B cell (primary cell): ENCODE measurements at regions not wholly inside any gene's neighbourhood (a gene's known extent, or its start where the extent isn't known, plus 50 kb on each side); places are given as distances from the start of the nearest gene placed in this dataset.

ENCODE experiments used
- ATAC-seq: fragments of 200-7000 bp; cut with Tn5 transposase; one replicate; pipeline ENCODE4 v1.10.0; 2021; ENCODE audit warnings: low read depth, mild to moderate bottlenecking, moderate number of reproducible peaks, moderate library complexity
- CTCF ChIA-PET: fragments of 350-600 bp; sonication (Branson Sonifier 250); formaldehyde crosslinking; loops from one replicate; lab custom pipeline; 2021; ENCODE audit warnings: antibody characterized with exemption, inconsistent platforms; lab: Charles Lee
- POLR2A ChIA-PET: fragments of 350-600 bp; sonication (Branson Sonifier 250); formaldehyde crosslinking; loops from one replicate; lab custom pipeline; 2021; ENCODE audit warnings: antibody characterized with exemption; lab: Charles Lee
- DNase-seq: peaks from one replicate; pipeline ENCODE4 v3.0.0; 2013
- H2AFZ ChIP-seq: 2 replicates; pipeline ENCODE4 v1.6.1; 2012; ENCODE audit warnings: mild to moderate bottlenecking, low read depth, low read length; ENCODE audit not compliant: insufficient read depth, poor library complexity, severe bottlenecking
- H3K27ac ChIP-seq, 2 donors: 1 replicate in 1 of 2; 2 replicates in 1 of 2; pipeline ENCODE4 v1.5.1; 2012 to 2013; ENCODE audit warnings: low read length in 2 of 2, mild to moderate bottlenecking in 2 of 2, moderate library complexity in 1 of 2
- H3K27me3 ChIP-seq, 4 experiments: fragments of 200-600 bp in 1 of 4; sonication (generic) in 1 of 4; replicated peaks in 1 of 4; 1 replicate in 2 of 4; 2 replicates in 2 of 4; pipeline versions ENCODE4 v1.6.1 to v1.7.0; 2013 to 2016; ENCODE audit warnings: low read length in 3 of 4, mild to moderate bottlenecking in 2 of 4, mixed read lengths in 1 of 4, moderate library complexity in 1 of 4; ENCODE audit not compliant: insufficient read depth in 4 of 4, control insufficient read depth in 3 of 4; ENCODE audit errors: control extremely low read depth in 1 of 4
- H3K36me3 ChIP-seq, 2 experiments: replicated peaks in 1 of 2; 1 replicate in 1 of 2; 2 replicates in 1 of 2; pipeline versions ENCODE4 v1.6.1 to v1.7.1; 2013; ENCODE audit warnings: low read length in 1 of 2; ENCODE audit not compliant: insufficient read depth in 2 of 2, control insufficient read depth in 1 of 2; ENCODE audit errors: control extremely low read depth in 1 of 2, extremely low read depth in 1 of 2
- H3K4me1 ChIP-seq, 2 donors: fragments of 200-600 bp in 1 of 2; sonication (generic) in 1 of 2; 1 replicate in 1 of 2; 2 replicates in 1 of 2; pipeline versions ENCODE4 v1.5.1 to v1.6.1; 2013 to 2017; ENCODE audit warnings: low read length in 2 of 2; ENCODE audit not compliant: control insufficient read depth in 2 of 2, insufficient read depth in 2 of 2
- H3K4me2 ChIP-seq: replicated peaks from 2 replicates; pipeline ENCODE3; 2012; ENCODE audit warnings: mild to moderate bottlenecking, low read depth, low read length; ENCODE audit not compliant: poor library complexity, severe bottlenecking
- H3K4me3 ChIP-seq, 5 experiments: fragments of 200-600 bp in 1 of 5; sonication (generic) in 1 of 5; 1 replicate in 3 of 5; 2 replicates in 2 of 5; pipeline versions ENCODE4 v1.5.1 to v1.7.0; 2011 to 2016; ENCODE audit warnings: low read length in 4 of 5, mild to moderate bottlenecking in 4 of 5, low read depth in 2 of 5, control low read depth in 1 of 5, moderate library complexity in 1 of 5; ENCODE audit not compliant: insufficient read depth in 1 of 5; ENCODE audit errors: control extremely low read depth in 1 of 5, extremely low read depth in 1 of 5
- H3K79me2 ChIP-seq: fragments of 200-600 bp; sonication (generic); one replicate; pipeline ENCODE4 v1.6.0; 2016; ENCODE audit warnings: low read length; ENCODE audit not compliant: control insufficient read depth, insufficient read depth
- H3K9ac ChIP-seq: fragments of 200-600 bp; sonication (generic); 2 replicates; pipeline ENCODE4 v1.6.1; 2017; ENCODE audit warnings: mild to moderate bottlenecking, low read length, moderate library complexity
- H3K9me3 ChIP-seq, 3 donors: one replicate each; pipeline versions ENCODE4 v1.6.1 to v1.7.1; 2013; ENCODE audit warnings: low read length in 2 of 3; ENCODE audit not compliant: control insufficient read depth in 2 of 3, insufficient read depth in 1 of 3; ENCODE audit errors: control extremely low read depth in 1 of 3
- H4K20me1 ChIP-seq: 2 replicates; pipeline ENCODE4 v1.6.0; 2012; ENCODE audit warnings: mild to moderate bottlenecking, low read length; ENCODE audit not compliant: insufficient read depth, control insufficient read depth, poor library complexity, severe bottlenecking
- H3K27ac Mint-ChIP-seq: one replicate; pipeline ENCODE4 v1.8.0; 2021; ENCODE audit warnings: mixed read lengths
- H3K27me3 Mint-ChIP-seq: one replicate; pipeline ENCODE4 v1.8.0; 2021; ENCODE audit warnings: mixed read lengths
- H3K4me1 Mint-ChIP-seq: one replicate; pipeline ENCODE4 v1.8.0; 2021; ENCODE audit warnings: mixed read lengths
- H3K4me3 Mint-ChIP-seq: one replicate; pipeline ENCODE4 v1.8.0; 2021; ENCODE audit warnings: mixed read lengths
- H3K9me3 Mint-ChIP-seq: one replicate; pipeline ENCODE4 v1.8.0; 2022; ENCODE audit warnings: mixed read lengths; ENCODE audit not compliant: insufficient read depth
- EZH2 ChIP-seq: IDR thresholded peaks from 2 replicates; pipeline ENCODE4 v1.6.1; 2012; ENCODE audit warnings: borderline replicate concordance, low read depth, mild to moderate bottlenecking, moderate library complexity, low read length; ENCODE audit not compliant: insufficient read depth, poor library complexity, severe bottlenecking
- whole genome bisulfite sequencing: methylation state at CpG from one replicate; pipeline ENCODE4 v1.1.5; 2013; ENCODE audit warnings: missing lambda C conversion rate; ENCODE audit not compliant: insufficient coverage; 5-methylcytosine and 5-hydroxymethylcytosine counted together
- intact Hi-C: fragments of 100-400 bp; cut with micrococcal nuclease; formaldehyde crosslinking; loops from one replicate; pipeline ENCODE4 v1.10.0; 2022
- TF ChIP-seq, protein P1 (sequence below): fragments of 200-600 bp; IDR thresholded peaks from one replicate; pipeline ENCODE4 v1.8.0; 2022; ENCODE audit warnings: antibody characterized with exemption, mild to moderate bottlenecking

DNA sequence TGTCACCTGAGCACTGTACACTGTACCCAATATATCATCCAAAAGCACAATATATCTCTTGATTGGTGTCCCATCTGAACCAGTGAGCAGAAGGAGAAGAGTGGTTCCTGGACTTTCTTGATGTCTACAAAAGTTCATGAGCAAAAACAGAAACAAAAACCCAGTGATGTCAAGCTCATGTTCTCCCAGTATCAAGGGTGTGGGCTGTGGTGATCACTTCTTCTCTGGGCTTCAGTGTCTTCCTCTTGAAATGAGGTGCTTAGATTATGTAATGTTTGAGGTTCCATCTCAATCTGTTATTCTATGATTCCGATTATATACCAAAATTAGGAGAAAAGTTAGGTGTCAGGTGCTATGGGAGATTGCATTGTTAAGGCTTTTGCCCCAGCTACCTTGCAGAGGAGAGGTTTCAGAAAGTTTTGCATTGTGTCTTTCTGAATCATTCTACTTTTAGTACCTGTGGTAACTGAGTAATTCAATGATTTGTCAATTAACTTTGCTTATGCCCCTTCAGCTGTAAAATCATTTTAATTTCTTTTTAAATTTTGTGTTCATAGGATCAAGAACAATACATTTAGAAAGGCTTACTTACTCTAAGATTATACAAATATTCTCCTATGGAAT lies 122.0 kb upstream of the EOMES start:
- H3K4me1 Mint-ChIP-seq: no peaks in the 10 kb centered on the region
- no peaks in the 10 kb centered on the region for H4K20me1 ChIP-seq
- WGBS: no CpG with 5 or more reads among the region's 1 CpG
- CTCF ChIA-PET: no interaction called here
- TF ChIP-seq, protein P1, sequence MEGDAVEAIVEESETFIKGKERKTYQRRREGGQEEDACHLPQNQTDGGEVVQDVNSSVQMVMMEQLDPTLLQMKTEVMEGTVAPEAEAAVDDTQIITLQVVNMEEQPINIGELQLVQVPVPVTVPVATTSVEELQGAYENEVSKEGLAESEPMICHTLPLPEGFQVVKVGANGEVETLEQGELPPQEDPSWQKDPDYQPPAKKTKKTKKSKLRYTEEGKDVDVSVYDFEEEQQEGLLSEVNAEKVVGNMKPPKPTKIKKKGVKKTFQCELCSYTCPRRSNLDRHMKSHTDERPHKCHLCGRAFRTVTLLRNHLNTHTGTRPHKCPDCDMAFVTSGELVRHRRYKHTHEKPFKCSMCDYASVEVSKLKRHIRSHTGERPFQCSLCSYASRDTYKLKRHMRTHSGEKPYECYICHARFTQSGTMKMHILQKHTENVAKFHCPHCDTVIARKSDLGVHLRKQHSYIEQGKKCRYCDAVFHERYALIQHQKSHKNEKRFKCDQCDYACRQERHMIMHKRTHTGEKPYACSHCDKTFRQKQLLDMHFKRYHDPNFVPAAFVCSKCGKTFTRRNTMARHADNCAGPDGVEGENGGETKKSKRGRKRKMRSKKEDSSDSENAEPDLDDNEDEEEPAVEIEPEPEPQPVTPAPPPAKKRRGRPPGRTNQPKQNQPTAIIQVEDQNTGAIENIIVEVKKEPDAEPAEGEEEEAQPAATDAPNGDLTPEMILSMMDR: no peak
- TF ChIP-seq EZH2: no peak
- no peak overlapping the region for H3K27ac Mint-ChIP-seq
- peaks cover 0 to 3% (median 0%) of the 10 kb centered on the region in 3 donors for H3K9me3 ChIP-seq
- no peaks in the 10 kb centered on the region for H3K27me3 Mint-ChIP-seq
- H3K36me3 ChIP-seq: no peaks in the 10 kb centered on the region
- DNase-seq (no peak), ATAC-seq (no peak)
- no peak overlapping the region for H3K4me3 Mint-ChIP-seq
- intact Hi-C loops: no loop called here
- no peak overlapping the region for H3K4me3 ChIP-seq
- H3K27me3 ChIP-seq: no peaks in the 10 kb centered on the region
- no peak overlapping the region for H3K4me2 ChIP-seq
- H3K27ac ChIP-seq: no peak overlapping the region
- no peaks in the 10 kb centered on the region for H3K79me2 ChIP-seq
- H3K9ac ChIP-seq: no peak overlapping the region
- no peak overlapping the region for H2AFZ ChIP-seq
- H3K4me1 ChIP-seq: no peaks in the 10 kb centered on the region
- H3K9me3 Mint-ChIP-seq: no peaks in the 10 kb centered on the region
- POLR2A ChIA-PET: interaction anchor here (0.6 kb wide), 1 partner anchor 1394 kb away, joined by 3 read pairs; no protein-coding TSS in a partner anchor

DNA sequence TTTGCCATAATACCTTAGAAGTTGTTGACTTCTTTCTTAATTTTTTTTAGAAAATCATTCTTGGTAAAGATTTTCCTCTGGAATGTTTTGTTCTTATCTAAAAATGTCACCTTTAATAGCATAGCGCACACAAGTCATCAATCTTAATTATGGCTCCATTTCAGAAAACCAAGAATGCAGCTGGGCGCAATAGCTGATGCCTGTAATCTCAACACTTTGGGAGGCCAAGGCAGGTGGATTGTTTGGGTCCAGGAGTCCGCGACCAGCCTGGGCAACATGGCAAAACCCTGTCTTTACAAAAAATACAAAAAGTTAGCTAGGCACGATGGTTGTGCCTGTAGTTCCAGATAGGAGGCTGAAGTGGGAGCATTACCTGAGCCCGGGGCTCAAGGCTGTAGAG lies 125.6 kb upstream of the EOMES start:
- TF ChIP-seq, protein P1: no peak
- TF ChIP-seq EZH2: no peak
- Mint-ChIP-seq H3K9me3 (no peaks in the 10 kb centered on the region), H3K4me3 (no peak overlapping the region), H3K27ac (no peak overlapping the region), H3K27me3 (no peaks in the 10 kb centered on the region), H3K4me1 (no peaks in the 10 kb centered on the region)
- Histone ChIP-seq H2AFZ (no peak overlapping the region), H4K20me1 (no peaks in the 10 kb centered on the region), H3K27ac (no peak overlapping the region), H3K4me3 (no peak overlapping the region), H3K9me3 (peaks cover 0 to 8% (median 0%) of the 10 kb centered on the region in 3 donors), H3K4me1 (no peaks in the 10 kb centered on the region), H3K36me3 (no peaks in the 10 kb centered on the region), H3K79me2 (no peaks in the 10 kb centered on the region), H3K4me2 (no peak overlapping the region), H3K9ac (no peak overlapping the region), H3K27me3 (no peaks in the 10 kb centered on the region)
- DNase-seq: no peak
- ChIA-PET CTCF (no interaction called here), POLR2A (no interaction called here)
- no peak for ATAC-seq
- intact Hi-C loops: no loop called here
- 95% methylated on average over 3 of the region's 6 CpGs for WGBS
